Left ventricle myocardium inferior (tissue), 1 donor: ENCODE measurements at regions not wholly inside any gene's neighbourhood (a gene's known extent, or its start where the extent isn't known, plus 50 kb on each side); places are given as distances from the start of the nearest gene placed in this dataset.

ENCODE experiments used
- DNase-seq: peaks from one replicate; pipeline ENCODE4 v3.0.0-alpha.2; 2020
- H3K27ac ChIP-seq: fragments of 200-600 bp; replicated peaks from 2 replicates; pipeline ENCODE4 v1.8.0; 2021
- H3K27me3 ChIP-seq: fragments of 200-600 bp; 2 replicates; pipeline ENCODE4 v1.8.0; 2021; ENCODE audit warnings: low read depth
- H3K36me3 ChIP-seq: fragments of 200-600 bp; 2 replicates; pipeline ENCODE4 v1.8.0; 2021
- H3K4me1 ChIP-seq: fragments of 200-600 bp; 2 replicates; pipeline ENCODE4 v1.8.0; 2021
- H3K4me3 ChIP-seq: fragments of 200-600 bp; 2 replicates; pipeline ENCODE4 v1.8.0; 2021; ENCODE audit warnings: mild to moderate bottlenecking, moderate library complexity
- H3K9me3 ChIP-seq: fragments of 200-600 bp; replicated peaks from 2 replicates; pipeline ENCODE4 v1.8.0; 2021
- intact Hi-C: fragments of 100-400 bp; cut with micrococcal nuclease; formaldehyde crosslinking; loops from one replicate; pipeline ENCODE4 v1.11.0; 2022
- TF ChIP-seq, protein P1 (sequence below): fragments of 200-600 bp; IDR thresholded peaks from 2 replicates; pipeline ENCODE4 v1.8.0; 2021; ENCODE audit warnings: antibody characterized with exemption, mild to moderate bottlenecking, borderline replicate concordance
- donor health status: DM: no; HTN: yes; CAD: no; lungs with severe emphysema.

DNA sequence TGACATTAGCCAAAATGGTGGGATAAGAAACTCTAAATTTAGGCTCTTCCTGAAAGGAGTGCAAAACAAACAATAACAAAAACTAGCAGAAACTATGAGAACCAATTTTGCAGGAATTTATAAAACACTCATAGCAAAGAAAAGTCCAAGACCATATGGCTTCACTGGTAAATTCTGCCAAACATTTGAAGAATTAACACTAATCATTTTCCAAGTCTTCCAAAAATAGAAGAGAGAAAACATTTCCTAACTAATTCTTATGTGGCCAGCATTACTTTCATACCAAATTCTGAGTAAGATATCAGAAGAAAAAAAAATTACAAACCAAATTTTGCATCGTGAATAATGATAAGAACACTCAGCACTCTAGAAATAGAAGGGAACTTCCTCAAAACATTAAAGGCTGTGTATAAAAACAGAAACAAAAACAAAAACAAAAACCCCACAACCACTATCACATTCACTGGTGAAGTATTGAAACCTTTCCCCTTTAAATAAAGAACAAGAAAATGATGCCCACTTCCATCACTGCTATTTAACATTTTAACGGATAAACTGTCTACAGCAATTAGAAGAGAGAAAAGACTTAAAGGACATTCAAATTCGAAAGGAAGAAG lies 524.3 kb upstream of the GALNTL6 start:
- H3K9me3 ChIP-seq, result no peaks in the 10 kb centered on the region
- intact Hi-C loops, result no loop called here
- no peak overlapping the region for H3K4me3 ChIP-seq
- TF ChIP-seq, protein P1, sequence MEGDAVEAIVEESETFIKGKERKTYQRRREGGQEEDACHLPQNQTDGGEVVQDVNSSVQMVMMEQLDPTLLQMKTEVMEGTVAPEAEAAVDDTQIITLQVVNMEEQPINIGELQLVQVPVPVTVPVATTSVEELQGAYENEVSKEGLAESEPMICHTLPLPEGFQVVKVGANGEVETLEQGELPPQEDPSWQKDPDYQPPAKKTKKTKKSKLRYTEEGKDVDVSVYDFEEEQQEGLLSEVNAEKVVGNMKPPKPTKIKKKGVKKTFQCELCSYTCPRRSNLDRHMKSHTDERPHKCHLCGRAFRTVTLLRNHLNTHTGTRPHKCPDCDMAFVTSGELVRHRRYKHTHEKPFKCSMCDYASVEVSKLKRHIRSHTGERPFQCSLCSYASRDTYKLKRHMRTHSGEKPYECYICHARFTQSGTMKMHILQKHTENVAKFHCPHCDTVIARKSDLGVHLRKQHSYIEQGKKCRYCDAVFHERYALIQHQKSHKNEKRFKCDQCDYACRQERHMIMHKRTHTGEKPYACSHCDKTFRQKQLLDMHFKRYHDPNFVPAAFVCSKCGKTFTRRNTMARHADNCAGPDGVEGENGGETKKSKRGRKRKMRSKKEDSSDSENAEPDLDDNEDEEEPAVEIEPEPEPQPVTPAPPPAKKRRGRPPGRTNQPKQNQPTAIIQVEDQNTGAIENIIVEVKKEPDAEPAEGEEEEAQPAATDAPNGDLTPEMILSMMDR, result no peak
- no peak for DNase-seq
- H3K4me1 ChIP-seq, result no peaks in the 10 kb centered on the region
- H3K36me3 ChIP-seq, result no peaks in the 10 kb centered on the region
- no peak overlapping the region for H3K27ac ChIP-seq
- H3K27me3 ChIP-seq, result no peaks in the 10 kb centered on the region

DNA sequence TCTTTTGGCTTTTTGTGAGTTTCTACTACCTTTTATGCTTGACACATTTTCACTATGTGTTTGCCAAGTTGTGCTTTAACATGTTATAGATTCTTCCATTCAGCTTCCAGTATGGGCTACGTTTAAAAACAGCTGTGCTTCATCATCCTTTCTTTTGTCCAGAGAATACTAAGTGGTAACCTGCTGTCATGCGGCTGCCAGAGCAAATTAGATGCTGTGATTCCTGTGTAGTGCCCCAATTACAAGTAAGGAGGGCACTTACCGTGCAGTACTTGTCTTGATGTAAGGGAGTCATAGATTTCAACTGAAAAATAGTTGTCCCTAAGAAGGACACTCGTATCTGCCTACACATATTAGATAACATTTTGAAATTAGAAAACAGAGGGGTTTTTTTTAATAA lies 531.8 kb upstream of the GALNTL6 start:
- intact Hi-C loops, result no loop called here
- peaks cover 3% of the 10 kb centered on the region for H3K9me3 ChIP-seq
- TF ChIP-seq, protein P1, result no peak
- no peak overlapping the region for H3K27ac ChIP-seq
- H3K4me1 ChIP-seq, result no peaks in the 10 kb centered on the region
- no peaks in the 10 kb centered on the region for H3K27me3 ChIP-seq
- DNase-seq, result no peak
- H3K4me3 ChIP-seq, result no peak overlapping the region
- H3K36me3 ChIP-seq, result no peaks in the 10 kb centered on the region

DNA sequence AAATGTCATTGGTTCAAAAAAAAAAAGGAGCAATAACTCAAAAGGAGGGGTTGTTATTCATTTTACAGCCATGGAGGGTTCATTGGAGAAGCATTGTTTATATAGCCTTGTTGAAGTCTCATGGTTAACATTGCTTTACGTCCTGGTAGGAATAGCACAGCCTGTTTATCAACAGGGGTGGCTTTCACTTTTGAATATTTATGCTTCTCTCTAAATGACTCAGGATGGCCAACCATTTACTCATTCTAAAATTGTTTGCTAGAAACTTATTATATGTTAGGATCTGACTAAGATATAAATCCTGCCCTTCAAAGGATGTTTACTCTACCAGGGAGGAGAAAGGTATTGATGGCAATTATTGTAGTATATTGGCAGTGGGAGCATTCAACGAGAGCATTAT lies 534.1 kb upstream of the GALNTL6 start:
- Histone ChIP-seq H3K36me3 (no peaks in the 10 kb centered on the region), H3K27me3 (no peaks in the 10 kb centered on the region), H3K9me3 (peaks cover 3% of the 10 kb centered on the region), H3K4me3 (no peak overlapping the region), H3K4me1 (no peaks in the 10 kb centered on the region), H3K27ac (no peak overlapping the region)
- TF ChIP-seq, protein P1, result no peak
- intact Hi-C loops, result no loop called here
- no peak for DNase-seq

DNA sequence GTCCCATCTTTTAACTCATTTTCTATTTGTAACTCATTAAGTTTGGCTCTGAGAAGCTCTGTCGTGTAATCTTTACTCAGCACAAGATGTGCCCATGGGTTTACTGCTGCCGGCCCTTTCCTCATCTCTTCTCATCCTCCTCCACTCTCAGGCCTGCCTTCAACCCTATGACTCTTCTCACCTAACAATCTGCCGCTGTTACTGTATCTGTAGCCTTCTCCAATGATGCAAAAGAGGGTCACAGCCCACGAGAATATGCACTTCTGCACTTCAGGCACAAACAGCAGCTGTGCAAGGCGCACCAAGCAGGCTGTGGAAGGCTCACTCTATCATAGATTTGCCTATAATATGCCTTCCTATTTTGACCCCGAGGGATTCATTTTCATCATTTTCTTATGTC lies 546.5 kb upstream of the GALNTL6 start:
- H3K36me3 ChIP-seq, result no peaks in the 10 kb centered on the region
- TF ChIP-seq, protein P1, result no peak
- intact Hi-C loops, result no loop called here
- no peak overlapping the region for H3K27ac ChIP-seq
- no peaks in the 10 kb centered on the region for H3K4me1 ChIP-seq
- H3K4me3 ChIP-seq, result no peak overlapping the region
- no peak for DNase-seq
- no peaks in the 10 kb centered on the region for H3K27me3 ChIP-seq
- no peaks in the 10 kb centered on the region for H3K9me3 ChIP-seq

DNA sequence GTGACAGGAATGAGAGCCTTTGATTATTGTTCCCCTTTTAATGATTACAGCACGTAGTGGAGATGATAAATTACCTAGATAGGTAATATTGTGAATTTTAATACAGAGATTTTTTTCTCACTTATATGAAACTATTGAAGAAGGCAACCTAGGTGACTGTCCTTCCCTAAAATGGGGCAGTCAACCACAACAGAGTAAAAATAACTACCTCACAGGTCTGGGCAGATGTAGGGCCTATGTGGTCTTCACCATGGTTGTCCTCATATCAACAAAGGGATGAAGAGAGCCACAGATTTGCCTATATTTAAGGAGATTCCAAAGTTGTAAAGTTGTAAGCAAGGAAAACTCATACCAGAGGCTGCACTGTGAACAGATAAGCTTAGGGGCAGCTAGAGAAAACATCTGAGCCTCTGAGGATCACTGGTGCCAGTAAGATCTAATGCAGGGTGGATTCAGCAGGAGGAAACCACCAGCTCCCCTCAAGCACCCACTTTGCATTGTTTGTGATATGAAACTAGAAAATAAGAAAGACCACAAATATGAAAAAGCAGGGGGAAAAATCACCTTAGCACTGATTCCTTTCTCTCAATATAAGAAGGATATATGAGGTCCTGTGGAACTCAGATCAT lies 547.9 kb upstream of the GALNTL6 start:
- H3K4me3 ChIP-seq, result no peak overlapping the region
- TF ChIP-seq, protein P1, result no peak
- H3K4me1 ChIP-seq, result no peaks in the 10 kb centered on the region
- H3K27me3 ChIP-seq, result no peaks in the 10 kb centered on the region
- intact Hi-C loops, result no loop called here
- H3K27ac ChIP-seq, result no peak overlapping the region
- H3K9me3 ChIP-seq, result peaks cover 12% of the 10 kb centered on the region
- no peaks in the 10 kb centered on the region for H3K36me3 ChIP-seq
- no peak for DNase-seq
